Caco-2 (cell line): ENCODE measurements at regions not wholly inside any gene's neighbourhood (a gene's known extent, or its start where the extent isn't known, plus 50 kb on each side); places are given as distances from the start of the nearest gene placed in this dataset.
"Not testable (repeated sequence)": the region's sequence is repeated elsewhere in the genome, so short reads cannot be mapped to it uniquely, and the experiment has no call there.

Experiments used
- BruUV-seq: library from RNA; stranded (reverse); fragments of 400-500 nt; replicated peaks from 2 replicates; lab custom pipeline; 2021; lab: Mats Ljungman, UMichigan
- CTCF ChIA-PET: fragments of 300-600 bp; sonication (Branson Sonifier 250); formaldehyde crosslinking; loops from one replicate; lab custom pipeline; 2022; ENCODE audit warnings: antibody characterized with exemption; lab: Charles Lee
- POLR2A ChIA-PET: fragments of 300-600 bp; sonication (Branson Sonifier 250); formaldehyde crosslinking; loops from one replicate; lab custom pipeline; 2022; ENCODE audit warnings: antibody characterized with exemption; lab: Charles Lee
- DNase-seq, 2 experiments: peaks; one replicate each; pipeline versions ENCODE4 v3.0.0 to v3.0.0-alpha.2; 2020 to 2022
- H3K27me3 ChIP-seq: replicated peaks from 2 replicates; pipeline ENCODE4 v1.6.0; 2011; ENCODE audit warnings: low read length; ENCODE audit not compliant: control insufficient read depth, insufficient read depth
- H3K36me3 ChIP-seq: 2 replicates; pipeline ENCODE4 v1.5.1; 2011; ENCODE audit warnings: low read length; ENCODE audit not compliant: control insufficient read depth, insufficient read depth
- H3K4me1 ChIP-seq: fragments of 250-450 bp; sonication (Bioruptor Pico); 2 replicates; pipeline ENCODE4 v1.5.1; 2020; ENCODE audit warnings: mild to moderate bottlenecking
- H3K4me3 ChIP-seq: 2 replicates; pipeline ENCODE4 v1.5.1; 2011; ENCODE audit warnings: low read depth, mild to moderate bottlenecking, control low read depth, low read length
- H3K9me3 ChIP-seq: fragments of 250-450 bp; sonication (Bioruptor Pico); 2 replicates; pipeline ENCODE4 v1.5.1; 2020; ENCODE audit warnings: mild to moderate bottlenecking, moderate library complexity
- H3K27ac Mint-ChIP-seq: one replicate; pipeline ENCODE4 v1.8.0; 2022; ENCODE audit warnings: mixed read lengths; ENCODE audit not compliant: unreplicated experiment
- H3K27me3 Mint-ChIP-seq: one replicate; pipeline ENCODE4 v1.8.0; 2022; ENCODE audit warnings: mixed read lengths; ENCODE audit not compliant: insufficient read depth, unreplicated experiment
- H3K36me3 Mint-ChIP-seq: one replicate; pipeline ENCODE4 v1.8.0; 2022; ENCODE audit warnings: mild to moderate bottlenecking, mixed read lengths; ENCODE audit not compliant: insufficient read depth, unreplicated experiment
- H3K4me1 Mint-ChIP-seq: one replicate; pipeline ENCODE4 v1.8.0; 2022; ENCODE audit warnings: low read depth, mixed read lengths; ENCODE audit not compliant: unreplicated experiment
- H3K4me3 Mint-ChIP-seq: one replicate; pipeline ENCODE4 v1.8.0; 2022; ENCODE audit warnings: mild to moderate bottlenecking, moderate library complexity, mixed read lengths; ENCODE audit not compliant: unreplicated experiment
- H3K9me3 Mint-ChIP-seq: one replicate; pipeline ENCODE4 v1.8.0; 2022; ENCODE audit warnings: mixed read lengths; ENCODE audit not compliant: unreplicated experiment
- intact Hi-C: fragments of 100-400 bp; cut with micrococcal nuclease; formaldehyde crosslinking; loops from one replicate; pipeline ENCODE4 v1.10.0; 2022; ENCODE audit not compliant: unreplicated experiment
- TF ChIP-seq, protein P1 (sequence below), 2 experiments: fragments of 200-600 bp in 1 of 2; IDR thresholded peaks; 1 replicate in 1 of 2; 2 replicates in 1 of 2; pipeline versions ENCODE4 v1.5.1 to v1.8.0; 2011 to 2022; ENCODE audit warnings: antibody characterized with exemption in 1 of 2, control low read depth in 1 of 2, inconsistent platforms in 1 of 2, low read depth in 1 of 2, low read length in 1 of 2, mild to moderate bottlenecking in 1 of 2, moderate library complexity in 1 of 2; ENCODE audit not compliant: insufficient read depth in 1 of 2, severe bottlenecking in 1 of 2, unreplicated experiment in 1 of 2

DNA sequence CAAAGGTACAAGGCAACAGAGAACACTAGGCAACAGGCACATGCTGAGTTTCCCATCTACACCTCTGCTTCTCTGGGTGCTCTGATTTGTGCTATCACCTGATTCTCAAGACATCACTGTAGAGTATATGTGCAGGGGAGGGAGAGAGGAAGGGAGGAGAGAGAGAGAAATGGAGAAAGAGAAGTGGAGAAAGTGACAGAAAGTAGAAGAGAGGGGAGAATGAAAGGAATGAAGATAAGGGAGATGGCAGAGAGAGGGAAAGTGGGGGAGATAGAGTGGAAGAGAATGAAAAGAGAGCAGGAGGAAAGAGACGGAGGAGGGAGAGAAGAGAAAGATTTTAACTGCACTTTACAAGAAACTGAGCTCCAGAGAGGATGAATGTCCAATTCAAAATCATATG, 340.7 kb upstream of the CDH5 start:
- intact Hi-C loops = no loop called here
- TF ChIP-seq, protein P1, sequence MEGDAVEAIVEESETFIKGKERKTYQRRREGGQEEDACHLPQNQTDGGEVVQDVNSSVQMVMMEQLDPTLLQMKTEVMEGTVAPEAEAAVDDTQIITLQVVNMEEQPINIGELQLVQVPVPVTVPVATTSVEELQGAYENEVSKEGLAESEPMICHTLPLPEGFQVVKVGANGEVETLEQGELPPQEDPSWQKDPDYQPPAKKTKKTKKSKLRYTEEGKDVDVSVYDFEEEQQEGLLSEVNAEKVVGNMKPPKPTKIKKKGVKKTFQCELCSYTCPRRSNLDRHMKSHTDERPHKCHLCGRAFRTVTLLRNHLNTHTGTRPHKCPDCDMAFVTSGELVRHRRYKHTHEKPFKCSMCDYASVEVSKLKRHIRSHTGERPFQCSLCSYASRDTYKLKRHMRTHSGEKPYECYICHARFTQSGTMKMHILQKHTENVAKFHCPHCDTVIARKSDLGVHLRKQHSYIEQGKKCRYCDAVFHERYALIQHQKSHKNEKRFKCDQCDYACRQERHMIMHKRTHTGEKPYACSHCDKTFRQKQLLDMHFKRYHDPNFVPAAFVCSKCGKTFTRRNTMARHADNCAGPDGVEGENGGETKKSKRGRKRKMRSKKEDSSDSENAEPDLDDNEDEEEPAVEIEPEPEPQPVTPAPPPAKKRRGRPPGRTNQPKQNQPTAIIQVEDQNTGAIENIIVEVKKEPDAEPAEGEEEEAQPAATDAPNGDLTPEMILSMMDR (IDR thresholded peaks at IDR 0.05; ENCODE audit: insufficient read depth in 1 of 2, low read depth in 1 of 2, low read length in 1 of 2, severe bottlenecking in 1 of 2, unreplicated experiment in 1 of 2) = no peak
- ChIA-PET POLR2A (no interaction called here), CTCF (interaction anchor here (1.0 kb wide), 1 partner anchor 245 kb away, joined by 3 read pairs; no protein-coding TSS in a partner anchor)
- Histone ChIP-seq H3K27me3 (no peaks in the 10 kb centered on the region), H3K4me1 (no peaks in the 10 kb centered on the region), H3K36me3 (no peaks in the 10 kb centered on the region), H3K4me3 (no peak overlapping the region), H3K9me3 (peaks cover 5% of the 10 kb centered on the region)
- no TSS peak for BruUV-seq
- Mint-ChIP-seq H3K36me3 (no peaks in the 10 kb centered on the region), H3K4me1 (no peaks in the 10 kb centered on the region), H3K9me3 (peaks cover 27% of the 10 kb centered on the region), H3K27me3 (peaks cover 2% of the 10 kb centered on the region), H3K27ac (no peak overlapping the region), H3K4me3 (no peak overlapping the region)
- no peak for DNase-seq

DNA sequence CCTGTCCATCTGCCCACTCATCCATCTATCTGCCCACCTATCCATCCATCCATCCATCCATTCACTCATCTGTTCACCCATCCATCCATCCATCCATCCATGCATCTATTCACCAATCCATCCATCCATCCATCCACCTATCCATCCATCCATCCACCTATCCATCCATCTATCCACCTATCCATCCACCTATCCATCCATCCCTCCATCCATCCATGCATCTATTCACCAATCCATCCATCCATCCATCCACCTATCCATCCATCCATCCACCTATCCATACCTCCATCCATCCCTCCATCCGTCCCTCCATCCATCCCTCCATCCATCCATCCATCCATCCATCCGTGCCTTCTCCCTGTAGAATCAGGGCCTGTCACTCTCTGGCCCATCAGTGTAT, 341.9 kb upstream of the CDH5 start:
- intact Hi-C loops, BruUV-seq, H3K4me3 ChIP-seq, H3K4me1 ChIP-seq, H3K36me3 Mint-ChIP-seq, H3K9me3 ChIP-seq, H3K27ac Mint-ChIP-seq, H3K36me3 ChIP-seq, H3K4me1 Mint-ChIP-seq, H3K27me3 Mint-ChIP-seq, DNase-seq, H3K4me3 Mint-ChIP-seq, H3K27me3 ChIP-seq, CTCF ChIA-PET, POLR2A ChIA-PET: not testable (repeated sequence)
- H3K9me3 Mint-ChIP-seq = peaks cover 37% of the 10 kb centered on the region

DNA sequence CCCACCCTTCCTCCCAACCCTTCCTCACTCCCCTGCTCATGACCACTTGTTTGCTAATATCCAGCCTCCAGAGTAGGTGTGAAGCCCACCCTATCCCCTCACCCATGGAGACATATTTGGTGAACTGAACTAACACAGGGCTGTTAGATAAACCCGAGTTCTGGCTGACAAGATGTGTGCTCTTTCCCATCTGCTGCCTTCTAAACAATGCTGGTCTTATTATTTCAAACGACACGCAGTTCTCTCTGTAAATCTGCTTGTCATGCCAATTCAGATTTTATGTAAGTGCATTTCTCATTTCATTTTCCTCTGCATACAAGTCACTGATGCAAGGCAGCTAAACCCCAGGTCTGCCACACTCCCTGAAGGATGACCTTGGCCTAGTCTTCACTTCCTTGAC, 343.0 kb upstream of the CDH5 start:
- H3K9me3 ChIP-seq = peaks cover 5% of the 10 kb centered on the region
- H3K4me3 ChIP-seq = no peak overlapping the region
- Mint-ChIP-seq H3K9me3 (peaks cover 38% of the 10 kb centered on the region), H3K4me1 (peaks cover 6% of the 10 kb centered on the region), H3K4me3 (no peak overlapping the region), H3K36me3 (no peaks in the 10 kb centered on the region), H3K27ac (no peak overlapping the region), H3K27me3 (peaks cover 8% of the 10 kb centered on the region)
- no peaks in the 10 kb centered on the region for H3K36me3 ChIP-seq
- intact Hi-C loops = no loop called here
- no peak for DNase-seq
- TF ChIP-seq, protein P1 (IDR thresholded peaks at IDR 0.05; ENCODE audit: insufficient read depth in 1 of 2, low read depth in 1 of 2, low read length in 1 of 2, severe bottlenecking in 1 of 2, unreplicated experiment in 1 of 2) = no peak
- no peaks in the 10 kb centered on the region for H3K4me1 ChIP-seq
- no peaks in the 10 kb centered on the region for H3K27me3 ChIP-seq
- BruUV-seq = no TSS peak
- CTCF ChIA-PET = no interaction called here
- POLR2A ChIA-PET = no interaction called here

DNA sequence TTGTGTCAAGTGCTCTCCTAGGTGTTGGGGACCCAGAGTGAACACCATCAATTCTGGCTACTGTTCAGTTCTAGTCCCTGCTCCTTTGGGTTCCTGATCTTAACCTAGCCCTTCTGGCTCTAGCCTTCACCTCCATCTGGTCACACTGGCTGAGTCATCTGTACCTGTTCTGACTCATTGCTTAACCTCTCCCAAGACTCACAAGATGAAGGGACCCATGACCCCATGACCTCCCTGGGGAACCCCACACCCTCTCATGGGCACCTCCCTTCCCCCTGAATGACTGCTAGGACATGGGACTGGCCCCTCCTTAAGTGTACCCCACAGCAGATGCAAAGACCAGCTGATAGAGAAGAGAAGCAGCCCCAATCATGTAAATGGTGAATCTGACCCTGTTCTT, 345.8 kb upstream of the CDH5 start:
- Mint-ChIP-seq H3K27ac (no peak overlapping the region), H3K9me3 (peaks cover 32% of the 10 kb centered on the region), H3K4me1 (peaks cover 6% of the 10 kb centered on the region), H3K36me3 (no peaks in the 10 kb centered on the region), H3K4me3 (no peak overlapping the region), H3K27me3 (peaks cover 10% of the 10 kb centered on the region)
- no peaks in the 10 kb centered on the region for H3K4me1 ChIP-seq
- ChIA-PET POLR2A (no interaction called here), CTCF (no interaction called here)
- intact Hi-C loops = no loop called here
- TF ChIP-seq, protein P1 (IDR thresholded peaks at IDR 0.05; ENCODE audit: insufficient read depth in 1 of 2, low read depth in 1 of 2, low read length in 1 of 2, severe bottlenecking in 1 of 2, unreplicated experiment in 1 of 2) = no peak
- no peak for DNase-seq
- H3K27me3 ChIP-seq = no peaks in the 10 kb centered on the region
- no peak overlapping the region for H3K4me3 ChIP-seq
- no TSS peak for BruUV-seq
- H3K36me3 ChIP-seq = no peaks in the 10 kb centered on the region
- H3K9me3 ChIP-seq = peaks cover 5% of the 10 kb centered on the region
